Renal cortical epithelial cell (primary cell): ENCODE measurements at regions not wholly inside any gene's neighbourhood (a gene's known extent, or its start where the extent isn't known, plus 50 kb on each side); places are given as distances from the start of the nearest gene placed in this dataset.
A peak's percentile ranks its signal among the peaks of the same experiment; 100 is the strongest.
"Not testable (repeated sequence)": the region's sequence is repeated elsewhere in the genome, so short reads cannot be mapped to it uniquely, and the experiment has no call there.

Source experiments
- DNase-seq: peaks from one replicate; pipeline ENCODE4 v3.0.0-alpha.2; 2011; ENCODE audit warnings: low read depth

GRCh38 chr14:80056497-80056801 is 154.9 kb downstream of the DIO2 start:
- DNase-seq, result no peak

- peak; percentile 55 for DNase-seq
Observed at GRCh38 chr14:80055667-80056496, 155.4 kb downstream of the DIO2 start.

GRCh38 chr14:80055226-80055625 is 156.1 kb downstream of the DIO2 start:
- DNase-seq, result no peak

- DNase-seq, result no peak
Observed at GRCh38 chr14:80054020-80054419, 157.3 kb downstream of the DIO2 start.

- DNase-seq, result no peak
Observed at GRCh38 chr14:80049055-80049454, 162.2 kb downstream of the DIO2 start.

GRCh38 chr14:80047761-80048160 is 163.5 kb downstream of the DIO2 start:
- no peak for DNase-seq

GRCh38 chr14:80037349-80037748 is 174.0 kb downstream of the DIO2 start:
- no peak for DNase-seq

GRCh38 chr14:80024417-80024816 is 186.9 kb downstream of the DIO2 start:
- no peak for DNase-seq

GRCh38 chr14:80018476-80018875 is 192.8 kb downstream of the DIO2 start:
- DNase-seq, result not testable (repeated sequence)

- DNase-seq, result no peak
Observed at GRCh38 chr14:80017795-80018194, 193.5 kb downstream of the DIO2 start.

- DNase-seq, result not testable (repeated sequence)
Observed at GRCh38 chr14:80010245-80010644, 201.1 kb downstream of the DIO2 start.

- DNase-seq, result no peak
Observed at GRCh38 chr14:80005561-80005960, 205.7 kb downstream of the DIO2 start.

GRCh38 chr14:80004871-80005270 is 206.4 kb downstream of the DIO2 start:
- no peak for DNase-seq

- no peak for DNase-seq
Observed at GRCh38 chr14:80003138-80003537, 208.2 kb downstream of the DIO2 start.

- DNase-seq, result no peak
Observed at GRCh38 chr14:79997509-79998208, 213.6 kb downstream of the DIO2 start.

- no peak for DNase-seq
Observed at GRCh38 chr14:79992407-79993198, 218.7 kb downstream of the DIO2 start.

GRCh38 chr14:79991866-79992265 is 219.4 kb downstream of the DIO2 start:
- DNase-seq, result no peak

- no peak for DNase-seq
Observed at GRCh38 chr14:79989990-79990389, 221.3 kb downstream of the DIO2 start.

GRCh38 chr14:79986251-79986650 is 225.1 kb downstream of the DIO2 start:
- no peak for DNase-seq

- DNase-seq, result no peak
Observed at GRCh38 chr14:79972230-79972629, 239.1 kb downstream of the DIO2 start.

- DNase-seq, result peak; percentile 1
Observed at GRCh38 chr14:79971330-79971729, 240.0 kb downstream of the DIO2 start.

GRCh38 chr14:79967453-79967852 is 243.9 kb downstream of the DIO2 start:
- DNase-seq, result no peak

- no peak for DNase-seq
Observed at GRCh38 chr14:79967001-79967400, 244.3 kb downstream of the DIO2 start.
